ENCODE measurements at regions not wholly inside any gene's neighbourhood (a gene's known extent, or its start where the extent isn't known, plus 50 kb on each side); places are given as distances from the start of the nearest gene placed in this dataset.

GRCh38 chr7:84399661-84400060, 205.1 kb upstream of the SEMA3A start:
- H3K36me3 Mint-ChIP-seq, result peaks cover 0 to 7% (median 0%) of the 10 kb centered on the region in 5 donors
- ATAC-seq (no peak), DNase-seq (no peak)
- no peaks in the 10 kb centered on the region for H3K36me3 ChIP-seq (ENCODE audit: control insufficient read depth in 2 of 3, insufficient read depth in 3 of 3, low read length in 3 of 3)
- peaks cover 0 to 7% (median 0%) of the 10 kb centered on the region in 5 donors for H3K27me3 Mint-ChIP-seq
- ChIA-PET CTCF (no interaction called here), POLR2A (no interaction called here)
- H3K9me3 ChIP-seq (ENCODE audit: control insufficient read depth in 2 of 3, low read length in 3 of 3), result no peaks in the 10 kb centered on the region
- H3K4me1 ChIP-seq (ENCODE audit: control insufficient read depth in 2 of 2, insufficient read depth in 2 of 2, low read length in 2 of 2), result no peaks in the 10 kb centered on the region
- no peak overlapping the region for H3K4me3 Mint-ChIP-seq
- H3K4me3 ChIP-seq (ENCODE audit: low read length), result no peak overlapping the region
- H3K9me3 Mint-ChIP-seq, result peaks cover 4 to 32% (median 9%) of the 10 kb centered on the region in 11 donors
- intact Hi-C loops (cut with micrococcal nuclease), result no loop called here
- no peaks in the 10 kb centered on the region for H3K4me1 Mint-ChIP-seq
- no peak overlapping the region for H3K27ac Mint-ChIP-seq
- no peak overlapping the region for H3K27ac ChIP-seq (ENCODE audit: low read depth, low read length)
- H3K27me3 ChIP-seq (ENCODE audit: control insufficient read depth in 2 of 2, insufficient read depth in 2 of 2, low read length in 2 of 2), result no peaks in the 10 kb centered on the region

- no peaks in the 10 kb centered on the region for H3K4me1 Mint-ChIP-seq
- ChIA-PET POLR2A (no interaction called here), CTCF (no interaction called here)
- no peaks in the 10 kb centered on the region for H3K27me3 Mint-ChIP-seq
- H3K4me3 Mint-ChIP-seq, result no peak overlapping the region
- H3K9me3 ChIP-seq (ENCODE audit: control insufficient read depth in 2 of 3, low read length in 3 of 3), result no peaks in the 10 kb centered on the region
- no peak overlapping the region for H3K4me3 ChIP-seq (ENCODE audit: low read length)
- DNase-seq (no peak), ATAC-seq (no peak)
- no peaks in the 10 kb centered on the region for H3K36me3 Mint-ChIP-seq
- no peak overlapping the region for H3K27ac Mint-ChIP-seq
- no peaks in the 10 kb centered on the region for H3K36me3 ChIP-seq (ENCODE audit: control insufficient read depth in 2 of 3, insufficient read depth in 3 of 3, low read length in 3 of 3)
- no peaks in the 10 kb centered on the region for H3K27me3 ChIP-seq (ENCODE audit: control insufficient read depth in 2 of 2, insufficient read depth in 2 of 2, low read length in 2 of 2)
- H3K4me1 ChIP-seq (ENCODE audit: control insufficient read depth in 2 of 2, insufficient read depth in 2 of 2, low read length in 2 of 2), result no peaks in the 10 kb centered on the region
- intact Hi-C loops (cut with micrococcal nuclease), result no loop called here
- H3K27ac ChIP-seq (ENCODE audit: low read depth, low read length), result no peak overlapping the region
- peaks cover 0 to 4% (median 0%) of the 10 kb centered on the region in 11 donors for H3K9me3 Mint-ChIP-seq
Observed at GRCh38 chr7:84394219-84394618, 199.6 kb upstream of the SEMA3A start.

GRCh38 chr7:84393786-84394185, 199.2 kb upstream of the SEMA3A start:
- H3K27ac ChIP-seq (ENCODE audit: low read depth, low read length), result no peak overlapping the region
- H3K36me3 ChIP-seq (ENCODE audit: control insufficient read depth in 2 of 3, insufficient read depth in 3 of 3, low read length in 3 of 3), result no peaks in the 10 kb centered on the region
- H3K27me3 ChIP-seq (ENCODE audit: control insufficient read depth in 2 of 2, insufficient read depth in 2 of 2, low read length in 2 of 2), result no peaks in the 10 kb centered on the region
- POLR2A ChIA-PET, result no interaction called here
- no peak overlapping the region for H3K4me3 Mint-ChIP-seq
- H3K27ac Mint-ChIP-seq, result no peak overlapping the region
- intact Hi-C loops (cut with micrococcal nuclease), result no loop called here
- H3K4me3 ChIP-seq (ENCODE audit: low read length), result no peak overlapping the region
- no peaks in the 10 kb centered on the region for H3K4me1 ChIP-seq (ENCODE audit: control insufficient read depth in 2 of 2, insufficient read depth in 2 of 2, low read length in 2 of 2)
- CTCF ChIA-PET, result no interaction called here
- no peaks in the 10 kb centered on the region for H3K4me1 Mint-ChIP-seq
- H3K36me3 Mint-ChIP-seq, result no peaks in the 10 kb centered on the region
- no peaks in the 10 kb centered on the region for H3K27me3 Mint-ChIP-seq
- peaks cover 0 to 4% (median 0%) of the 10 kb centered on the region in 11 donors for H3K9me3 Mint-ChIP-seq
- no peak for DNase-seq
- ATAC-seq, result no peak
- H3K9me3 ChIP-seq (ENCODE audit: control insufficient read depth in 2 of 3, low read length in 3 of 3), result no peaks in the 10 kb centered on the region

DNA sequence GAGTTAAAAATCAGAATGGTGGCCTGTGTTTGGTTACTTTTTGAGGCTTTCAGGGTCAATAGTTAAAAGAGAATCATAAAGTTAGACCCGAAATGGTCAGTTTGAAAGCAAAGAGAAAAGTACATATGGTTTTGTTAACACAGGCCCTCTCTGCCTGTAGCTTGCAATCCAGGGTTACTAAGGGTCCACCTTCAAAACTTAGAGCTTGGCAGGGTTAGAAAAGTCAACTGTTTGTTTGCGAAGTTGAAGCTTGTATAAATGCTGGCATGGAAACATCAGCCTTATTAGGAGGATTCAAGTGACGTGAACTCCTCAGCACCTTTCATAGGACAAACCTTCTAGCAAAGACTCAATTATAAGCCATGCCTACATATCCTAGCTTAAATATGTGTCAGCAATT, 196.3 kb upstream of the SEMA3A start:
- H3K9me3 Mint-ChIP-seq, result peaks cover 0 to 4% (median 0%) of the 10 kb centered on the region in 11 donors
- H3K36me3 ChIP-seq (ENCODE audit: control insufficient read depth in 2 of 3, insufficient read depth in 3 of 3, low read length in 3 of 3), result no peaks in the 10 kb centered on the region
- POLR2A ChIA-PET, result no interaction called here
- no peak overlapping the region for H3K4me3 ChIP-seq (ENCODE audit: low read length)
- H3K27me3 ChIP-seq (ENCODE audit: control insufficient read depth in 2 of 2, insufficient read depth in 2 of 2, low read length in 2 of 2), result no peaks in the 10 kb centered on the region
- H3K4me3 Mint-ChIP-seq, result no peak overlapping the region
- no peaks in the 10 kb centered on the region for H3K9me3 ChIP-seq (ENCODE audit: control insufficient read depth in 2 of 3, low read length in 3 of 3)
- no peak for DNase-seq
- CTCF ChIA-PET, result interaction anchor here (0.6 kb wide), 1 partner anchor 196 kb away, joined by 9 read pairs; the partner anchor contains the start of gene SEMA3A
- ATAC-seq, result no peak
- H3K27ac Mint-ChIP-seq, result no peak overlapping the region
- intact Hi-C loops (cut with micrococcal nuclease), result no loop called here
- no peaks in the 10 kb centered on the region for H3K4me1 ChIP-seq (ENCODE audit: control insufficient read depth in 2 of 2, insufficient read depth in 2 of 2, low read length in 2 of 2)
- no peaks in the 10 kb centered on the region for H3K36me3 Mint-ChIP-seq
- no peak overlapping the region for H3K27ac ChIP-seq (ENCODE audit: low read depth, low read length)
- no peaks in the 10 kb centered on the region for H3K27me3 Mint-ChIP-seq
- no peaks in the 10 kb centered on the region for H3K4me1 Mint-ChIP-seq

- no peak for ATAC-seq
- Mint-ChIP-seq H3K36me3 (no peaks in the 10 kb centered on the region), H3K4me3 (no peak overlapping the region), H3K9me3 (peaks cover 0 to 2% (median 0%) of the 10 kb centered on the region in 11 donors), H3K27me3 (no peaks in the 10 kb centered on the region), H3K4me1 (no peaks in the 10 kb centered on the region), H3K27ac (no peak overlapping the region)
- ChIA-PET CTCF (no interaction called here), POLR2A (no interaction called here)
- no peak for DNase-seq
- Histone ChIP-seq H3K4me1 (ENCODE audit: control insufficient read depth in 2 of 2, insufficient read depth in 2 of 2, low read length in 2 of 2) (no peaks in the 10 kb centered on the region), H3K4me3 (ENCODE audit: low read length) (no peak overlapping the region), H3K9me3 (ENCODE audit: control insufficient read depth in 2 of 3, low read length in 3 of 3) (no peaks in the 10 kb centered on the region), H3K36me3 (ENCODE audit: control insufficient read depth in 2 of 3, insufficient read depth in 3 of 3, low read length in 3 of 3) (no peaks in the 10 kb centered on the region), H3K27me3 (ENCODE audit: control insufficient read depth in 2 of 2, insufficient read depth in 2 of 2, low read length in 2 of 2) (no peaks in the 10 kb centered on the region), H3K27ac (ENCODE audit: low read depth, low read length) (no peak overlapping the region)
- intact Hi-C loops (cut with micrococcal nuclease), result no loop called here
Observed at GRCh38 chr7:84389242-84389641, 194.7 kb upstream of the SEMA3A start.

GRCh38 chr7:84387595-84387994, 193.0 kb upstream of the SEMA3A start:
- Mint-ChIP-seq H3K4me1 (no peaks in the 10 kb centered on the region), H3K9me3 (peaks cover 0 to 2% (median 0%) of the 10 kb centered on the region in 11 donors), H3K27ac (no peak overlapping the region), H3K4me3 (no peak overlapping the region), H3K27me3 (no peaks in the 10 kb centered on the region), H3K36me3 (no peaks in the 10 kb centered on the region)
- no peaks in the 10 kb centered on the region for H3K9me3 ChIP-seq (ENCODE audit: control insufficient read depth in 2 of 3, low read length in 3 of 3)
- H3K27ac ChIP-seq (ENCODE audit: low read depth, low read length), result no peak overlapping the region
- H3K27me3 ChIP-seq (ENCODE audit: control insufficient read depth in 2 of 2, insufficient read depth in 2 of 2, low read length in 2 of 2), result no peaks in the 10 kb centered on the region
- no peak overlapping the region for H3K4me3 ChIP-seq (ENCODE audit: low read length)
- POLR2A ChIA-PET, result no interaction called here
- DNase-seq, result no peak
- CTCF ChIA-PET, result no interaction called here
- no peaks in the 10 kb centered on the region for H3K4me1 ChIP-seq (ENCODE audit: control insufficient read depth in 2 of 2, insufficient read depth in 2 of 2, low read length in 2 of 2)
- intact Hi-C loops (cut with micrococcal nuclease), result no loop called here
- ATAC-seq, result no peak
- H3K36me3 ChIP-seq (ENCODE audit: control insufficient read depth in 2 of 3, insufficient read depth in 3 of 3, low read length in 3 of 3), result no peaks in the 10 kb centered on the region

GRCh38 chr7:84384417-84384816, 189.8 kb upstream of the SEMA3A start:
- no peaks in the 10 kb centered on the region for H3K9me3 ChIP-seq (ENCODE audit: control insufficient read depth in 2 of 3, low read length in 3 of 3)
- intact Hi-C loops (cut with micrococcal nuclease), result no loop called here
- Mint-ChIP-seq H3K4me3 (no peak overlapping the region), H3K4me1 (no peaks in the 10 kb centered on the region), H3K27ac (no peak overlapping the region), H3K27me3 (no peaks in the 10 kb centered on the region), H3K36me3 (no peaks in the 10 kb centered on the region), H3K9me3 (no peaks in the 10 kb centered on the region)
- ChIA-PET CTCF (no interaction called here), POLR2A (no interaction called here)
- ATAC-seq (no peak), DNase-seq (no peak)
- no peak overlapping the region for H3K27ac ChIP-seq (ENCODE audit: low read depth, low read length)
- no peak overlapping the region for H3K4me3 ChIP-seq (ENCODE audit: low read length)
- no peaks in the 10 kb centered on the region for H3K27me3 ChIP-seq (ENCODE audit: control insufficient read depth in 2 of 2, insufficient read depth in 2 of 2, low read length in 2 of 2)
- no peaks in the 10 kb centered on the region for H3K36me3 ChIP-seq (ENCODE audit: control insufficient read depth in 2 of 3, insufficient read depth in 3 of 3, low read length in 3 of 3)
- no peaks in the 10 kb centered on the region for H3K4me1 ChIP-seq (ENCODE audit: control insufficient read depth in 2 of 2, insufficient read depth in 2 of 2, low read length in 2 of 2)

Measured in naive thymus-derived CD4-positive, alpha-beta T cell (primary cell).